Vagina (tissue), 2 donors: ENCODE measurements at regions not wholly inside any gene's neighbourhood (a gene's known extent, or its start where the extent isn't known, plus 50 kb on each side); places are given as distances from the start of the nearest gene placed in this dataset.

Experiments used
- DNase-seq, 2 donors: peaks; one replicate each; pipeline ENCODE4 v3.0.0-alpha.2; 2017; ENCODE audit errors: extremely low spot score in 2 of 2
- H3K27ac ChIP-seq: fragments of 200-600 bp; sonication (generic); one replicate; pipeline ENCODE4 v1.5.1; 2019
- H3K27me3 ChIP-seq: fragments of 200-600 bp; sonication (generic); one replicate; pipeline ENCODE4 v1.5.1; 2019
- H3K36me3 ChIP-seq, 2 donors: fragments of 200-600 bp; sonication (generic); one replicate each; pipeline ENCODE4 v1.5.1; 2017 to 2019
- H3K4me1 ChIP-seq: fragments of 200-600 bp; sonication (generic); one replicate; pipeline ENCODE4 v1.5.1; 2019
- H3K4me3 ChIP-seq, 2 donors: fragments of 200-600 bp; sonication (generic); 1 replicate in 1 of 2; 2 replicates in 1 of 2; pipeline ENCODE4 v1.5.1; 2016 to 2019
- H3K9me3 ChIP-seq: fragments of 200-600 bp; sonication (generic); one replicate; pipeline ENCODE4 v1.5.1; 2019
- CTCF ChIP-seq, 3 experiments: fragments of 450-650 bp in 2 of 3; fragments of 200-600 bp in 1 of 3; sonication (generic) in 1 of 3; IDR thresholded peaks; one replicate each; pipeline ENCODE4 v1.5.1; 2017 to 2019; ENCODE audit warnings: antibody characterized with exemption in 3 of 3, mild to moderate bottlenecking in 2 of 3, moderate library complexity in 2 of 3
- POLR2A ChIP-seq, 2 donors: fragments of 450-650 bp; IDR thresholded peaks; one replicate each; pipeline ENCODE4 v1.6.1; 2017; ENCODE audit warnings: antibody characterized with exemption in 2 of 2, mild to moderate bottlenecking in 2 of 2, moderate library complexity in 2 of 2
- POLR2AphosphoS5 ChIP-seq, 2 donors: sonication (generic); formaldehyde crosslinking; IDR thresholded peaks; one replicate each; pipeline ENCODE4 v1.9.0; 2017; ENCODE audit warnings: antibody characterized with exemption in 2 of 2, mild to moderate bottlenecking in 2 of 2, low read depth in 1 of 2; ENCODE audit not compliant: insufficient read depth in 1 of 2
- intact Hi-C: fragments of 100-400 bp; cut with DNase I; formaldehyde crosslinking; loops from one replicate; pipeline ENCODE4 v1.15.1; 2023

GRCh38 chr7:25853314-25853713 lies 298.7 kb upstream of the NFE2L3 start:
- no peaks in the 10 kb centered on the region for H3K36me3 ChIP-seq
- no peak overlapping the region for H3K27ac ChIP-seq
- intact Hi-C loops, result loop anchor here (5.0 to 10.0 kb wide), 3 partner anchors 291 to 1311 kb away; partner anchors contain the start of gene HOXA9
- DNase-seq, result no peak
- peaks cover 48% of the 10 kb centered on the region for H3K4me1 ChIP-seq
- no peak overlapping the region for H3K4me3 ChIP-seq
- H3K27me3 ChIP-seq, result peaks cover 8% of the 10 kb centered on the region
- H3K9me3 ChIP-seq, result no peaks in the 10 kb centered on the region
- no peak for TF ChIP-seq POLR2AphosphoS5 (IDR thresholded peaks at IDR 0.05; ENCODE audit: insufficient read depth in 1 of 2, low read depth in 1 of 2)
- TF ChIP-seq POLR2A (IDR thresholded peaks at IDR 0.05), result no peak
- TF ChIP-seq CTCF (IDR thresholded peaks at IDR 0.05), result no peak

- intact Hi-C loops, result loop anchor here (5.0 to 10.0 kb wide), 3 partner anchors 292 to 1311 kb away; partner anchors contain the start of gene HOXA9
- H3K4me1 ChIP-seq, result peaks cover 47% of the 10 kb centered on the region
- no peak for TF ChIP-seq POLR2AphosphoS5 (IDR thresholded peaks at IDR 0.05; ENCODE audit: insufficient read depth in 1 of 2, low read depth in 1 of 2)
- no peak for TF ChIP-seq CTCF (IDR thresholded peaks at IDR 0.05)
- TF ChIP-seq POLR2A (IDR thresholded peaks at IDR 0.05), result no peak
- no peaks in the 10 kb centered on the region for H3K36me3 ChIP-seq
- no peak overlapping the region for H3K27ac ChIP-seq
- H3K4me3 ChIP-seq, result no peak overlapping the region
- peaks cover 8% of the 10 kb centered on the region for H3K27me3 ChIP-seq
- no peak for DNase-seq
- H3K9me3 ChIP-seq, result no peaks in the 10 kb centered on the region
These were observed 297.9 kb upstream of the NFE2L3 start for GRCh38 chr7:25854059-25854458.

GRCh38 chr7:25854608-25855497 lies 297.1 kb upstream of the NFE2L3 start:
- peaks cover 8% of the 10 kb centered on the region for H3K27me3 ChIP-seq
- DNase-seq, result no peak
- TF ChIP-seq POLR2AphosphoS5 (IDR thresholded peaks at IDR 0.05; ENCODE audit: insufficient read depth in 1 of 2, low read depth in 1 of 2) (peak in 1 of 2 donors; percentile 14), CTCF (IDR thresholded peaks at IDR 0.05) (peak; percentile 33 to 49 (median 47)), POLR2A (IDR thresholded peaks at IDR 0.05) (no peak)
- H3K27ac ChIP-seq, result no peak overlapping the region
- H3K9me3 ChIP-seq, result no peaks in the 10 kb centered on the region
- peaks cover 39% of the 10 kb centered on the region for H3K4me1 ChIP-seq
- no peaks in the 10 kb centered on the region for H3K36me3 ChIP-seq
- no peak overlapping the region for H3K4me3 ChIP-seq
- intact Hi-C loops, result loop anchor here (5.0 to 10.0 kb wide), 3 partner anchors 293 to 1310 kb away; partner anchors contain the start of gene HOXA9

GRCh38 chr7:25855854-25856782 lies 295.9 kb upstream of the NFE2L3 start:
- Histone ChIP-seq H3K4me1 (peaks cover 28% of the 10 kb centered on the region), H3K9me3 (no peaks in the 10 kb centered on the region), H3K36me3 (no peaks in the 10 kb centered on the region), H3K27ac (peak overlapping the region; percentile 42), H3K27me3 (peaks cover 8% of the 10 kb centered on the region), H3K4me3 (peak overlapping the region; percentile 5 to 33)
- DNase-seq, result no peak
- intact Hi-C loops, result loop anchor here (10.0 kb wide), 1 partner anchor 1309 kb away; the partner anchor contains the start of gene HOXA9
- TF ChIP-seq CTCF (IDR thresholded peaks at IDR 0.05) (no peak), POLR2A (IDR thresholded peaks at IDR 0.05) (no peak), POLR2AphosphoS5 (IDR thresholded peaks at IDR 0.05; ENCODE audit: insufficient read depth in 1 of 2, low read depth in 1 of 2) (no peak)
